Aorta (tissue), 5 donors: ENCODE measurements at regions not wholly inside any gene's neighbourhood (a gene's known extent, or its start where the extent isn't known, plus 50 kb on each side); places are given as distances from the start of the nearest gene placed in this dataset.

Experiments
- ATAC-seq: fragments of 200-7000 bp; cut with Tn5 transposase; one replicate; pipeline ENCODE4 v1.9.1; 2022; ENCODE audit warnings: moderate library complexity; ENCODE audit not compliant: low FRiP score
- DNase-seq, 2 donors: peaks; one replicate each; pipeline ENCODE4 v3.0.0-alpha.2; 2020
- H3K27ac ChIP-seq, 2 donors: one replicate each; pipeline ENCODE4 v1.5.1; 2013; ENCODE audit warnings: low read length in 2 of 2, mild to moderate bottlenecking in 2 of 2, moderate library complexity in 2 of 2, control low read depth in 1 of 2, inconsistent platforms in 1 of 2, low read depth in 1 of 2
- H3K27me3 ChIP-seq, 2 donors: one replicate each; pipeline ENCODE4 v1.6.1; 2013; ENCODE audit warnings: control low read depth in 1 of 2, low read length in 1 of 2, mild to moderate bottlenecking in 1 of 2, moderate library complexity in 1 of 2; ENCODE audit not compliant: insufficient read depth in 2 of 2, control insufficient read depth in 1 of 2
- H3K36me3 ChIP-seq, 2 donors: one replicate each; pipeline ENCODE4 v1.6.1; 2013; ENCODE audit warnings: control low read depth in 1 of 2, low read length in 1 of 2, mild to moderate bottlenecking in 1 of 2; ENCODE audit not compliant: insufficient read depth in 2 of 2, control insufficient read depth in 1 of 2
- H3K4me1 ChIP-seq, 2 donors: one replicate each; pipeline ENCODE4 v1.6.1; 2013; ENCODE audit warnings: low read length in 2 of 2, control low read depth in 1 of 2, mild to moderate bottlenecking in 1 of 2, moderate library complexity in 1 of 2; ENCODE audit not compliant: insufficient read depth in 2 of 2, control insufficient read depth in 1 of 2
- H3K4me3 ChIP-seq, 2 donors: one replicate each; pipeline ENCODE4 v1.5.1; 2013; ENCODE audit warnings: low read length in 2 of 2, control low read depth in 1 of 2, mild to moderate bottlenecking in 1 of 2
- H3K9me3 ChIP-seq: one replicate; pipeline ENCODE4 v1.6.1; 2013; ENCODE audit warnings: mild to moderate bottlenecking, low read length; ENCODE audit not compliant: control insufficient read depth
- WGBS, 2 donors: extraction: QIAGEN DNeasy Blood & Tissue Kit; methylation state at CpG; one replicate each; pipeline ENCODE4 v1.1.7; 2013; 5-methylcytosine and 5-hydroxymethylcytosine counted together
- intact Hi-C, 2 donors: fragments of 100-400 bp; cut with DNase I; formaldehyde crosslinking; loops; one replicate each; pipeline versions ENCODE4 v1.14.2 to v1.15.0; 2022
- donor health status: healthy with polysubstance abuse.
- donor health status: Bipolar disorder and iron deficiency.
- donor health status: DM: no; HTN: no; CAD: no.
- donor health status: DM: no; HTN: no; CAD: no.
- donor health status: DM: yes; HTN: yes; CAD: no.

DNA sequence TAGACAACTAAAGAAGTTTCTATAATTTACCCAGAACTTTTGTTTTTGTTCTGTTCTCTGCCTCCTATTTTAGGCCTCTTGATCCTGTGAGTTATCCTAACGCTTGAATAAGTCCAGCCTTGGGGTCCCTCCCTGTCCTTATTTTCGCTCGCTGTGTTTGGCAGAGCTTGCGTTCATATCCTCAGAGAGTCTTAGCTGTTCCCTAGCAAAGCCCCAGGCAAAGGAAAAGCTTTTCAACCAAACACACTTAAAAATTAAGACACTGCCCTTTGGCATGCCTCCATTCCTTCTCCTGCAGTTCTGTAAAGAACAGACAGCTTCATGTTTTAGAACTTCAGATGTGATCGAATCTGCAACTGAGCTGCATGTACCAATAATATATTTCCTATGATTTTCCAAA lies 517.2 kb downstream of the SUCLG1 start:
- Histone ChIP-seq H3K36me3 (no peaks in the 10 kb centered on the region), H3K4me1 (no peaks in the 10 kb centered on the region), H3K9me3 (no peaks in the 10 kb centered on the region), H3K4me3 (no peak overlapping the region), H3K27me3 (no peaks in the 10 kb centered on the region), H3K27ac (no peak overlapping the region)
- DNase-seq = no peak
- ATAC-seq = no peak
- WGBS, 2 donors = 39 to 44% methylated on average over 5 of the region's 5 CpGs
- intact Hi-C loops = no loop called here

DNA sequence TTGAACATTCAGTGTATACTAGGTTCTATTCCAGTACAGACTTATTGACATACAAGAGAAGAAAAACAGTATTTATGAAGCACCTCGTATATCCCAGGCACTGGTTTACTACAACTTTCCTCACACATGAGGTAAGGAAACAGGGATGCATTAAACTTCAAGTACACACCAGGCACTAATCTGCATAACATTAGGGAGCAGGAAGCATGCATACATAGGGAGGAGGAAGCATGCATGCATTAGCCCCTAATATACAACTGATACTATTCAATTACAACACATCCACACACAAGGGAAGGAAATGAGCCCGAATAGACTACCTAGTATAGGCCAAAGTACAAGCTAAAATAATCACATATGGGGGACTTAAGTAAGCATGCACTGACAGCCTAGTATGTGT lies 525.3 kb downstream of the SUCLG1 start:
- Histone ChIP-seq H3K9me3 (no peaks in the 10 kb centered on the region), H3K27me3 (no peaks in the 10 kb centered on the region), H3K27ac (no peak overlapping the region), H3K4me1 (no peaks in the 10 kb centered on the region), H3K36me3 (no peaks in the 10 kb centered on the region), H3K4me3 (no peak overlapping the region)
- intact Hi-C loops = no loop called here
- ATAC-seq = no peak
- 47 to 58% methylated on average over 2 of the region's 2 CpGs for WGBS, 2 donors
- no peak for DNase-seq

DNA sequence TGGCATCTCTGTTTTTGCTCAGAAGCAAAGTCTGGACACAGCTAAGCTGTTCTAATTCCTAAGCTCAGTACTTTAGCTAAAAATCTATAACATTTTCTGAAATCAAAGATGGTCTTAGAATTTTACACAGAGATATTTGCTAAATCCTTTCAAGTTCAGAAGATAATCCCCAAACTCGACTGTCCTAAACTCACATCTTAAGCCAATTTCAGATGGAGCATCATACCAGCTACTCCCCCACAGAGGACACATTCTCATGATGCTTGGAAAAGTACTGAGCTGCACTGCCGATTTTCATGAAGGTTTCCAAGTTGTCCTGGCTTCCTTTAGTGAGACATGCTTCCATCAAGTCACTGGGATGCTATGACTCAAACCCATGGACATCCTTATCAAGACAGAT lies 535.5 kb downstream of the SUCLG1 start:
- 66 to 75% methylated on average over 2 of the region's 2 CpGs for WGBS, 2 donors

DNA sequence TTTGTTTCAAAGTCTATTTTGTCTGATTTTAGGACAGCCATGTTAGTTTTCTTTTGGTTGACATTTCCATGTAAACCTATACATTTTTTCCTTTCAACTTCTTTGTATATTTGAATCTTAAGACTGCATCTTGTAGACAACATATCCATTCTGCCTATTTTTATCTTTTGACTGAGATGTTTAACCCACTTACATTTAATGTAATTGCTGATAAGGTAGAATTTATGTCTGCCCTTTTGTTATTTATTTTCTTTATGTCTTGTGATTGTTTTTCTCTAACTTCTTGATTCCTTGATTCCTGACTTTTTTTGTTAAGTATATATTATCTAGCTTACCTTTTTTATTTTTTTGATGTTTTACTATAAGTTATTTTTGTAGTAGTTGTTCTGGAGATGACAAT lies 542.5 kb downstream of the SUCLG1 start:
- no peaks in the 10 kb centered on the region for H3K4me1 ChIP-seq
- no peak overlapping the region for H3K27ac ChIP-seq
- intact Hi-C loops = no loop called here
- DNase-seq (no peak), ATAC-seq (no peak)
- no peaks in the 10 kb centered on the region for H3K9me3 ChIP-seq
- no peaks in the 10 kb centered on the region for H3K36me3 ChIP-seq
- no peak overlapping the region for H3K4me3 ChIP-seq
- no peaks in the 10 kb centered on the region for H3K27me3 ChIP-seq

More for the DNA sequence above, 535.5 kb downstream of the SUCLG1 start:
- intact Hi-C loops = no loop called here
- no peak for DNase-seq
- Histone ChIP-seq H3K27ac (no peak overlapping the region), H3K4me1 (no peaks in the 10 kb centered on the region), H3K9me3 (no peaks in the 10 kb centered on the region), H3K27me3 (peaks cover 0 to 4% of the 10 kb centered on the region in 2 donors), H3K36me3 (no peaks in the 10 kb centered on the region), H3K4me3 (no peak overlapping the region)
- ATAC-seq = no peak

DNA sequence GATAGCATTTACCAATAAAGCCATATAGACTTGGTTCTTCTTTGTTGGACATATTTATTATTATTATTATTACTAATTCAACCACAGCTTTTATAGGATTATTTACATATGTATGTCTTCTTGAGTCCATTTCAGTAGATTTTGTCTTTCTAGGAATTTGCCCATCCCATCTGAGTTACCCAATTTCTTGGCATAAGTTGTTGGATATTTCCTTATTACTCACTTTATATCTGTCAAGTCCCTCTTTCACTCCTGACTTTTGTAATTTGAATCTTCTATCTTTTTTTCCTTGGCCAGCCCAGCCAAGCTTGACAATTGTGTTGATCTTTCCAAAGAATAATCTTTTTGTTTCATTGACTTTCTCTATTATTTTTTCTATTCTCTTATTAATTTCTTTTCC lies 543.7 kb downstream of the SUCLG1 start:
- intact Hi-C loops = no loop called here
- Histone ChIP-seq H3K4me3 (no peak overlapping the region), H3K9me3 (no peaks in the 10 kb centered on the region), H3K36me3 (no peaks in the 10 kb centered on the region), H3K4me1 (no peaks in the 10 kb centered on the region), H3K27ac (no peak overlapping the region), H3K27me3 (no peaks in the 10 kb centered on the region)
- no peak for ATAC-seq
- DNase-seq = no peak

DNA sequence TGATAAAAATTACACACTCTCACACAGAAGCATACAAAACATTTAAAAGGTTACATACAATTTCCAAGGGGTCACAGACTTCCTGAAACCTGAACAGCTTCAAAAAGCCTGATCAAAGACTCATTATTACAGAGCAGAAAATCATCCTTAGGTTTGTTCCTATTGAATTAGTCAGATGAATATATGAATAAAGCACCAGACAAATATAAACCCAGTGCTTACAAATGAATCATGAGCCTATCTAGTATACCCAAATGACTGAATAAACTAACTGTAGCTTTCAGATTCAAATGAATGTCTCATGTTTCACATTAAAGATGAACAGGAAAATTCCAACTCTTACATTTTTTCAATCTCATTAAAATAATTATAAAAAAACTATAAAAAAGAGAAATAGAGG lies 550.3 kb downstream of the SUCLG1 start:
- intact Hi-C loops = no loop called here
- no peaks in the 10 kb centered on the region for H3K27me3 ChIP-seq
- no peaks in the 10 kb centered on the region for H3K36me3 ChIP-seq
- no peaks in the 10 kb centered on the region for H3K9me3 ChIP-seq
- H3K27ac ChIP-seq = no peak overlapping the region
- no peak overlapping the region for H3K4me3 ChIP-seq
- no peaks in the 10 kb centered on the region for H3K4me1 ChIP-seq
- no peak for ATAC-seq
- DNase-seq = no peak

DNA sequence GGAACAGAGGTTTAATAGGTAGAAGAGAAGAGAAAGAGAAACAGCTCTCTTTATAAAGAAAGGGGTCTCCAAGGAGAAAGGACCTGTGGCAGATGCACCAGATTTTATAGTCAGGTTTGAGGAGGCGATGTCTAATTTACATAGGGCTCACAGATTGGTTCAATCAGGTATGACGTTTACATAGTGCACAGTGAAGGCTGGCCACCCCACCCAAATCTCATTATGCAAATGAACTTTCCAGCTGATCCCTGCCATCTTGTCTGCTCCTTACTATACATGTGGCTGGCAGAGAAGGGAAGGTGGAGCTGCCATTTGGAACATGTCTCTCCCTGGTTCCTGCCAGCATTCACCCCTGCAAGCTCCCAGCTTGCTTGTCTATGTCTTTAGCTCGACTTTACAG lies 557.8 kb downstream of the SUCLG1 start:
- no peak overlapping the region for H3K4me3 ChIP-seq
- intact Hi-C loops = no loop called here
- no peak overlapping the region for H3K27ac ChIP-seq
- ATAC-seq = no peak
- no peaks in the 10 kb centered on the region for H3K4me1 ChIP-seq
- H3K27me3 ChIP-seq = no peaks in the 10 kb centered on the region
- no peaks in the 10 kb centered on the region for H3K9me3 ChIP-seq
- H3K36me3 ChIP-seq = no peaks in the 10 kb centered on the region
- DNase-seq = no peak
- WGBS, 2 donors = 64 to 67% methylated on average over 3 of the region's 3 CpGs

DNA sequence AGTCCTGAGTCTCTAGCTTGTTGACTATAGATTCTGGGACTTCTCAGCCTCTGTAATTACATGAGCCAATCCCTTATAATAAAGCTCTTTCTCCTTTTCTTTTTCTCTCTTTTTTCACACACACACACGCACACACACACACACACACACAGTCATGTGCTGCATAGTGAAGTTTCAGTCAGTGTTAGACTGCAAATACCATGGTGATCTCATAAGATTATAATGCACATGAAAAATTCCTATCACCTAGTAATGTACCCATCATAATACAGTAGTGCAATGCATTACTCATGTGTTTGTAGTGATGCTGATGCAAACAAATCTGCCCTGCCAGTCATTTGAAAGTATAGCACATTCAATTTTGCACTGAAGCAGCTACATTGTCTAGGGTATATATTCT lies 558.2 kb downstream of the SUCLG1 start:
- Histone ChIP-seq H3K4me3 (no peak overlapping the region), H3K27me3 (no peaks in the 10 kb centered on the region), H3K27ac (no peak overlapping the region), H3K4me1 (no peaks in the 10 kb centered on the region), H3K9me3 (no peaks in the 10 kb centered on the region), H3K36me3 (no peaks in the 10 kb centered on the region)
- DNase-seq (no peak), ATAC-seq (no peak)
- 57 to 58% methylated on average over 1 of the region's 1 CpG for WGBS, 2 donors
- intact Hi-C loops = no loop called here

DNA sequence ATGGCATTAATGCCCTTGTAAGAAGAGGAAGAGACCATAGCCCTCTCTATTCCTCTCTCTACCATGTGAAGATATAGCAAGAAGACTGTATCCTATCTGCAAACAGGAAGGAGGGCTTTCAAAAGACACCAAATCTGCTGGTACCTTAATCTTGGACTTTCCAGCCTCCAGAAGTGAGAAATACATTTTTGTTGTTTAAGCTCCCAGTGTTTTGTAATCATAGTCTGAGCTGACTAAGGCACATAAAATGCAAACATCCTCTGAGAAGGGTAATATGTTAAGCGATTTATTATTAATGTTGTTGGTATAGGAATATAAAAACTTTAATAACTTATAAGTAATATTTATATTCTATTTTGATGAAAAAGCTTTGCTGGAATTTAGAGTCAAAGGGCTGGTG lies 559.8 kb downstream of the SUCLG1 start:
- no peak for ATAC-seq
- Histone ChIP-seq H3K4me3 (no peak overlapping the region), H3K4me1 (no peaks in the 10 kb centered on the region), H3K27me3 (no peaks in the 10 kb centered on the region), H3K27ac (no peak overlapping the region), H3K9me3 (no peaks in the 10 kb centered on the region), H3K36me3 (no peaks in the 10 kb centered on the region)
- no peak for DNase-seq
- WGBS, 2 donors = 61 to 62% methylated on average over 1 of the region's 1 CpG
- intact Hi-C loops = no loop called here

DNA sequence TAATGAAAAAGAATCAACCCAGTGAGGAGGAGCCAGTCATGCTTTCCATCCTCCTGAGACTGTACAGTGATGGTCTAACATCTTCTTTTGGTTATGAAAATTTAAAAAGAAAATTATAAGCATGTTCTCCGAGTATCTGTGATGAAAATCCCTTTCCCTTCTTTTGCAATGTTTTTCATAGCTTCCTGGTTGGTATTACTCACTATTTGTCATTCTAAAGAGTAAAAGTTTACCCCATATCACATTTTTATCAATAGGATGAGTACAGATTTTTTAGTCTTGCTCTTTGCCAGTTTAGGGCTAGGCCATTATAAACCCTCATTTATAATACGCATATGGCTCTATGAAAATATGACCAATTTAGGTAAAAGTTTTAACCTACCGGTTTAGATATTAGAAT lies 564.1 kb downstream of the SUCLG1 start:
- H3K27ac ChIP-seq = no peak overlapping the region
- H3K4me3 ChIP-seq = no peak overlapping the region
- no peaks in the 10 kb centered on the region for H3K4me1 ChIP-seq
- no peaks in the 10 kb centered on the region for H3K27me3 ChIP-seq
- no peak for ATAC-seq
- no peak for DNase-seq
- H3K36me3 ChIP-seq = no peaks in the 10 kb centered on the region
- intact Hi-C loops = no loop called here
- H3K9me3 ChIP-seq = no peaks in the 10 kb centered on the region
- WGBS, 2 donors = 84 to 88% methylated on average over 3 of the region's 3 CpGs
